Small intestine (tissue), 7 donors: ENCODE measurements at regions not wholly inside any gene's neighbourhood (a gene's known extent, or its start where the extent isn't known, plus 50 kb on each side); places are given as distances from the start of the nearest gene placed in this dataset.
A peak's percentile ranks its signal among the peaks of the same experiment; 100 is the strongest.

Source experiments
- DNase-seq, 2 donors: peaks; one replicate each; pipeline versions ENCODE4 v3.0.0 to v3.0.0-alpha.2; 2013
- FAIRE-seq: peaks from 2 replicates; lab custom pipeline; 2012; peaks lifted over from hg19 to GRCh38; lab: Jason Lieb, UNC
- H3K27ac ChIP-seq, 3 donors: one replicate each; pipeline ENCODE4 v1.5.1; 2013; ENCODE audit warnings: low read length in 2 of 3, mild to moderate bottlenecking in 2 of 3, control low read depth in 1 of 3, inconsistent platforms in 1 of 3, low read depth in 1 of 3, moderate library complexity in 1 of 3
- H3K27me3 ChIP-seq, 3 donors: one replicate each; pipeline ENCODE4 v1.6.1; 2013; ENCODE audit warnings: low read length in 3 of 3, inconsistent platforms in 1 of 3; ENCODE audit not compliant: control insufficient read depth in 3 of 3, insufficient read depth in 3 of 3
- H3K36me3 ChIP-seq, 3 donors: one replicate each; pipeline ENCODE4 v1.6.1; 2013; ENCODE audit warnings: low read length in 3 of 3, inconsistent platforms in 1 of 3, low read depth in 1 of 3, mild to moderate bottlenecking in 1 of 3, moderate library complexity in 1 of 3; ENCODE audit not compliant: control insufficient read depth in 3 of 3, insufficient read depth in 2 of 3
- H3K4me1 ChIP-seq, 3 donors: one replicate each; pipeline ENCODE4 v1.6.1; 2013; ENCODE audit warnings: low read length in 2 of 3, inconsistent platforms in 1 of 3, low read depth in 1 of 3, mild to moderate bottlenecking in 1 of 3, moderate library complexity in 1 of 3; ENCODE audit not compliant: control insufficient read depth in 3 of 3, insufficient read depth in 2 of 3
- H3K4me3 ChIP-seq, 3 donors: one replicate each; pipeline ENCODE4 v1.5.1; 2013; ENCODE audit warnings: low read length in 3 of 3, control low read depth in 1 of 3, inconsistent platforms in 1 of 3, low read depth in 1 of 3, mild to moderate bottlenecking in 1 of 3, moderate library complexity in 1 of 3
- H3K9me3 ChIP-seq, 2 donors: one replicate each; pipeline ENCODE4 v1.6.1; 2013; ENCODE audit warnings: low read depth in 1 of 2, low read length in 1 of 2; ENCODE audit not compliant: control insufficient read depth in 2 of 2, insufficient read depth in 1 of 2
- WGBS, 3 donors: extraction: QIAGEN DNeasy Blood & Tissue Kit; methylation state at CpG; one replicate each; pipeline ENCODE4 v1.1.7; 2013; 5-methylcytosine and 5-hydroxymethylcytosine counted together
- donor health status: healthy with polysubstance abuse.
- donor health status: control.
- donor health status: control.
- donor health status: Bipolar disorder and iron deficiency.
- donor health status: healthy.

DNA sequence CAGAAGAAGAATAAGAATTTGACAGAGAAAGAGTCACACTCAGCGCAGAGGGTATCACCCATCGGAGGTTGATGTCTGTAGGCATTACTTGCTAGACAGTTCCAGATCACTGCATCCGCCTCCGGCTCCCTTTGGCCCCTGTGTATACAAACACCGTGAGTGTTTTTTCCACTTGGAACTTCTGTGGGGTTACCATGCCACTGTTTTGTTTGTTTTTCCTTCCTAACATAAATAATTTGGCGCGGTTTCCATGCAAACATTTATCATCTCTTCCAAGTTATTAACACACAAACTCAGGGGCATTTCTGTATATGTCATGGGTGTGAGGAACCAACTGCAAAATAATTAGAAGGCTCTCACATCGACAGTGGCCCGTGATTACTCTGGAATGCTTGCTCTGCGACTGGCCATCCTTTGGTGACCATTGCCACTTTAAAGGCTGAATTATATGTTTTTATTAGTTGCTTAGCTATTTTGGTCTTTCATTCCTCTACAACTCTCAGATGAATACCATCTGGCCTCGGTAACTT is 612.2 kb upstream of the MKI67 start:
- FAIRE-seq, result no peak
- H3K27me3 ChIP-seq, result peaks cover 0 to 3% (median 0%) of the 10 kb centered on the region in 3 donors
- no peak overlapping the region for H3K27ac ChIP-seq
- H3K4me1 ChIP-seq, result no peaks in the 10 kb centered on the region
- DNase-seq, result peak in 1 of 2 donors; percentile 3
- no peaks in the 10 kb centered on the region for H3K36me3 ChIP-seq
- no peak overlapping the region for H3K4me3 ChIP-seq
- WGBS, 3 donors, result 60 to 81% (median 80%) methylated on average over 11 of the region's 11 CpGs
- H3K9me3 ChIP-seq, result no peaks in the 10 kb centered on the region

DNA sequence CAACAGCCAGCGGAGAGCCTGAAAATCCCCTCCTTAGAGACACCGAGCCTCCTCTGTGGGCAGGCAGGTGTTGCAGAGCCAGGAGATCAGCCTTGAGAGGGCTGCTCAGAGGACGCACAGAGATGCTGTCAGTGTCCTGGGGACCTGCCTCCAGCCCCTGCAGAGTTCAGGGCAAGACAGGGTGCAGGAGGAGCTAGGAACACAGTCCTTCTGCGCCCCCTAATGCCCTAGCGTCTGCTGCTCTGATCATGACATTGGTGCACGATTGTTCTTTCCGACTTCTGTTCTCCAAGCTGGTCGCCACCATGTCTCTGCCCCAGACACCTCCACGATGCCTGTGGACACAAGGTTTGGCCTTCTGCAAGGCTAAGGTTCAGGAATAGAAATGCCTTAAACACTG is 613.7 kb upstream of the MKI67 start:
- 64 to 76% (median 65%) methylated on average over 9 of the region's 9 CpGs for WGBS, 3 donors
- no peak overlapping the region for H3K27ac ChIP-seq
- no peaks in the 10 kb centered on the region for H3K9me3 ChIP-seq
- no peaks in the 10 kb centered on the region for H3K4me1 ChIP-seq
- H3K27me3 ChIP-seq, result peaks cover 0 to 3% (median 0%) of the 10 kb centered on the region in 3 donors
- no peak overlapping the region for H3K4me3 ChIP-seq
- no peak for DNase-seq
- no peaks in the 10 kb centered on the region for H3K36me3 ChIP-seq
- no peak for FAIRE-seq

- Histone ChIP-seq H3K27ac (no peak overlapping the region), H3K9me3 (no peaks in the 10 kb centered on the region), H3K27me3 (peaks cover 0 to 3% (median 0%) of the 10 kb centered on the region in 3 donors), H3K36me3 (no peaks in the 10 kb centered on the region), H3K4me3 (no peak overlapping the region), H3K4me1 (no peaks in the 10 kb centered on the region)
- DNase-seq (no peak), FAIRE-seq (no peak)
- WGBS, 3 donors, result 75 to 81% (median 76%) methylated on average over 4 of the region's 4 CpGs
Observed at GRCh38 chr10:128741180-128741579, 615.0 kb upstream of the MKI67 start.

DNA sequence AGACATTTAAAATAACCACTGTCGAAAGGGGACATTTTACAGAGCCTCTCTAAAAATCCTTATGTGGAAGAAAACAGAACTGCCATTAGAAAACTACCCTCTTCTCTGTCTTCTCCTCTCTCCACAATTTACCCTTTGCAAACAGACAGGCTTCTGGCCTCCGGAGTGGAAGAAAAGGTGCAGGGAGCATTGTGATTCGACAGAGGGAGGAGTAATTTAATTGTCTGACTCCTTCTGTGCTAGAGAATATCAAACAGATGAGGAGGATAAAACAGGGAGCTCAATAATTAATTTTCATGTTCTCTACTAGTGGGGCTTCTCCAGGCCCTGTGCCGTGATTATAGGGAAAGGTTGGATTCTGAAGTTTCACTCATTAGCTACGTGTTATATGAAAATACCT is 615.5 kb upstream of the MKI67 start:
- peaks cover 0 to 3% (median 0%) of the 10 kb centered on the region in 3 donors for H3K27me3 ChIP-seq
- FAIRE-seq (no peak), DNase-seq (no peak)
- H3K4me1 ChIP-seq, result no peaks in the 10 kb centered on the region
- H3K27ac ChIP-seq, result no peak overlapping the region
- H3K4me3 ChIP-seq, result no peak overlapping the region
- no peaks in the 10 kb centered on the region for H3K9me3 ChIP-seq
- H3K36me3 ChIP-seq, result no peaks in the 10 kb centered on the region
- WGBS, 3 donors, result 61 to 76% (median 73%) methylated on average over 5 of the region's 5 CpGs

DNA sequence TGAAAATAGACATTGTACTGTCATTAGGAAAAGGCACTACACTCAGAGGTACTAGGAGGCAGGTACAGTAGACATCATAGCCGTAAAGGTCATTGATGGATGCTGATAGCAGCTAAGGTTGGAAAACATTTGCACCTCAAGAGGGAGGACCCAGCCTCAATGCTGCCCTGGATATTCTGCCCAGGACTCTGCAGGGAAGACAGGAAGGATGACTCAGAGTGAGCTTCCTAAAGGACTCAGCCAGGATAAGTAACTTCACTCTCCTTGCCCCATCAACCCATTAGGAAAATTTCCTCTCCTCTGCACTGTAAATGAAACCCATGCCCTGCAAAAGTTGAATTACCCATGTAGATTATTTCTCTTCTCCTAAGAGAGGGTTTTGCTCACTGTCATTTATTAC is 617.9 kb upstream of the MKI67 start:
- no peaks in the 10 kb centered on the region for H3K36me3 ChIP-seq
- H3K27me3 ChIP-seq, result no peaks in the 10 kb centered on the region
- WGBS, 3 donors, result 59 to 89% (median 88%) methylated on average over 1 of the region's 1 CpG
- no peak for FAIRE-seq
- no peaks in the 10 kb centered on the region for H3K9me3 ChIP-seq
- H3K4me3 ChIP-seq, result no peak overlapping the region
- no peak overlapping the region for H3K27ac ChIP-seq
- H3K4me1 ChIP-seq, result no peaks in the 10 kb centered on the region
- no peak for DNase-seq

GRCh38 chr10:128744811-128745305 is 618.6 kb upstream of the MKI67 start:
- Histone ChIP-seq H3K36me3 (no peaks in the 10 kb centered on the region), H3K27me3 (no peaks in the 10 kb centered on the region), H3K4me1 (no peaks in the 10 kb centered on the region), H3K9me3 (no peaks in the 10 kb centered on the region), H3K4me3 (no peak overlapping the region), H3K27ac (no peak overlapping the region)
- DNase-seq (no peak), FAIRE-seq (no peak)
- WGBS, 3 donors, result 85 to 97% (median 93%) methylated on average over 1 of the region's 1 CpG

- FAIRE-seq (no peak), DNase-seq (no peak)
- Histone ChIP-seq H3K9me3 (no peaks in the 10 kb centered on the region), H3K4me3 (no peak overlapping the region), H3K4me1 (no peaks in the 10 kb centered on the region), H3K27me3 (no peaks in the 10 kb centered on the region), H3K36me3 (no peaks in the 10 kb centered on the region), H3K27ac (no peak overlapping the region)
- 77 to 83% (median 80%) methylated on average over 22 of the region's 22 CpGs for WGBS, 3 donors
Observed at GRCh38 chr10:128747582-128748346, 621.5 kb upstream of the MKI67 start.

DNA sequence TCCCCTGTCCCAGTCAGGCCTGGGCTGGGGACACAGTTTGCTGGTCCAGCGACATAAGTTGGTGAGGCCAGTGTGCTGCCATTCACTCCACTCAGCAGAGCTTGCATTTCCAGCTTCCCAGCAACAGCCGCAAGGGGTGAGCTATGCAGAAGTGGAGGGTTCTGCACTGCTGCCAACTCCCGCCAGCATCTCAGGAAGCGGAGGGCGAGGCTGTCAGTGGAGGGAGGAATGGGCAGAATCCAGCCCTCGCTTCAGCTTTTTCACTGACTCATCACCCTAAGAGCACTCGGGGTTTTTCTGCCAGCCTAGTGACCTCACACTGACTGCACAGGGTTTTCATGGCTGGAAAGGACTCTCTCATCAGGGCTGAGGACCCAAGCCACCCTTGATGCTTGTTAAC is 625.1 kb upstream of the MKI67 start:
- Histone ChIP-seq H3K36me3 (no peaks in the 10 kb centered on the region), H3K27me3 (no peaks in the 10 kb centered on the region), H3K4me1 (no peaks in the 10 kb centered on the region), H3K27ac (no peak overlapping the region), H3K9me3 (no peaks in the 10 kb centered on the region), H3K4me3 (no peak overlapping the region)
- FAIRE-seq (no peak), DNase-seq (no peak)
- WGBS, 3 donors, result 82 to 84% (median 83%) methylated on average over 7 of the region's 7 CpGs
